ENCODE measurements at regions not wholly inside any gene's neighbourhood (a gene's known extent, or its start where the extent isn't known, plus 50 kb on each side); places are given as distances from the start of the nearest gene placed in this dataset.
"Not testable (repeated sequence)": the region's sequence is repeated elsewhere in the genome, so short reads cannot be mapped to it uniquely, and the experiment has no call there.

GRCh38 chr12:91884230-91884629, 261.4 kb downstream of the BTG1 start:
- no peak for TF ChIP-seq CTCF (conservative IDR thresholded peaks at IDR 0.05; ENCODE audit: low read depth, low read length)
- no peak for DNase-seq (ENCODE audit: low read depth)
- H3K4me3 ChIP-seq (ENCODE audit: low read depth, low read length), result no peak overlapping the region

- peak; percentile 26 for DNase-seq (ENCODE audit: low read depth)
- no peak for TF ChIP-seq CTCF (conservative IDR thresholded peaks at IDR 0.05; ENCODE audit: low read depth, low read length)
Observed at GRCh38 chr12:91883811-91884210, 261.8 kb downstream of the BTG1 start.

GRCh38 chr12:91882910-91883309, 262.7 kb downstream of the BTG1 start:
- H3K4me3 ChIP-seq (ENCODE audit: low read depth, low read length), result no peak overlapping the region
- DNase-seq (ENCODE audit: low read depth), result no peak
- no peak for TF ChIP-seq CTCF (conservative IDR thresholded peaks at IDR 0.05; ENCODE audit: low read depth, low read length)

More at GRCh38 chr12:91883811-91884210, 261.8 kb downstream of the BTG1 start:
- no peak overlapping the region for H3K4me3 ChIP-seq (ENCODE audit: low read depth, low read length)

- no peak for DNase-seq (ENCODE audit: low read depth)
- no peak for TF ChIP-seq CTCF (conservative IDR thresholded peaks at IDR 0.05; ENCODE audit: low read depth, low read length)
Observed at GRCh38 chr12:91880528-91880927, 265.1 kb downstream of the BTG1 start.

GRCh38 chr12:91877456-91878235, 268.0 kb downstream of the BTG1 start:
- no peak overlapping the region for H3K4me3 ChIP-seq (ENCODE audit: low read depth, low read length)
- TF ChIP-seq CTCF (conservative IDR thresholded peaks at IDR 0.05; ENCODE audit: low read depth, low read length), result no peak
- DNase-seq (ENCODE audit: low read depth), result no peak

More at GRCh38 chr12:91880528-91880927, 265.1 kb downstream of the BTG1 start:
- no peak overlapping the region for H3K4me3 ChIP-seq (ENCODE audit: low read depth, low read length)

- peak; percentile 80 for DNase-seq (ENCODE audit: low read depth)
Observed at GRCh38 chr12:91877022-91877421, 268.6 kb downstream of the BTG1 start.

GRCh38 chr12:91875671-91876070, 270.0 kb downstream of the BTG1 start:
- not testable (repeated sequence) for DNase-seq (ENCODE audit: low read depth); H3K4me3 ChIP-seq (ENCODE audit: low read depth, low read length)

More at GRCh38 chr12:91877022-91877421, 268.6 kb downstream of the BTG1 start:
- no peak for TF ChIP-seq CTCF (conservative IDR thresholded peaks at IDR 0.05; ENCODE audit: low read depth, low read length)
- H3K4me3 ChIP-seq (ENCODE audit: low read depth, low read length), result no peak overlapping the region

All from choroid plexus epithelial cell (primary cell).